Frontal cortex (tissue), 4 donors: ENCODE measurements at regions not wholly inside any gene's neighbourhood (a gene's known extent, or its start where the extent isn't known, plus 50 kb on each side); places are given as distances from the start of the nearest gene placed in this dataset. TPM values are rescaled to one million over a fixed set of nuclear protein-coding genes. Genes with fewer than 3 reads are reported as not detected.
"Not testable (repeated sequence)": the region's sequence is repeated elsewhere in the genome, so short reads cannot be mapped to it uniquely, and the experiment has no call there.

Experiments
- DNase-seq, 2 donors: peaks; one replicate each; pipeline ENCODE4 v3.0.0; 2012; ENCODE audit warnings: low spot score in 2 of 2
- FAIRE-seq: peaks from 2 replicates; lab custom pipeline; 2012; peaks lifted over from hg19 to GRCh38; lab: Jason Lieb, UNC
- small RNA-seq: library from RNA; depleted of rRNA; stranded (forward); fragments of <200 nt; gene quantifications from one replicate; pipeline ENCODE3, GENCODE V24; 2014
- donor health status: control.
- donor health status: control.
- donor health status: control.

DNA sequence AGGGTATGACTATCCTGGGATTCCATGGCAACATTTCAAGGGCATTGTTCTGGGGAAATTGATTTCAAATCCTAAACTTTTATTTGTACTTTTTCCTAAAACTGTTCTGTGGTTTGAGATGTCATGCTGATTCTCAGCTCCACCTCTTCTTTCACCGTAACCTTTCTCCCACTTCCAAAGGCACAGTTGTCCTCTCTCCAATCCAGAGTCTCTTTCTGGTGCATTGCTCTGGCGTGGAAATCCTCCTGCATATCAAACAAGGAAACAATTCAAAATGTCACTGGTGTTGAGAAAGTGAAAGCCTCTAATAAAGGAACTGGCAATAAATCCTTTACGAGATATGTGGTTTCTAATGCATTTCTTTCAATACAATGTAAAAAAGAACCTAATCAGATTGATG lies 155.1 kb upstream of the CDH2 start:
- no peak for DNase-seq
- no peak for FAIRE-seq

DNA sequence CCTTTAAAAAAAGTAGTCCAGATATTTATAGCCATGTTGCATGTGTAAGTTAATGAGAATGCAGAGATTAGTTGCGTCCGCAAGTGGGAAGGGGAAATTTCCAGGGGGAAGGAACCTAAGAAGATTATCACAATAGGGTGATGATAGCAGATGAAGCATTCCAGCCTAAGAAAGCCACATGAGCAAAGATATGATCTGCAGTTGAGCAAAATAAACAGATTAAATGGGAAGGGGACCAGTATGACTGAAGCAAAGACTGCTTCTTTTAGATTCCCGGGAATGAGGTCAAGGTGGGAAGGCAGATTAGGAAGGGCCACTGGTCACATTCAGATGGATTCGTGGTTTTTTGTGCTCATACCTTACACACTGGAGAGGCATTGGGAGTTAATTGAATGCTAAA lies 154.6 kb upstream of the CDH2 start:
- FAIRE-seq, result no peak
- DNase-seq, result no peak

DNA sequence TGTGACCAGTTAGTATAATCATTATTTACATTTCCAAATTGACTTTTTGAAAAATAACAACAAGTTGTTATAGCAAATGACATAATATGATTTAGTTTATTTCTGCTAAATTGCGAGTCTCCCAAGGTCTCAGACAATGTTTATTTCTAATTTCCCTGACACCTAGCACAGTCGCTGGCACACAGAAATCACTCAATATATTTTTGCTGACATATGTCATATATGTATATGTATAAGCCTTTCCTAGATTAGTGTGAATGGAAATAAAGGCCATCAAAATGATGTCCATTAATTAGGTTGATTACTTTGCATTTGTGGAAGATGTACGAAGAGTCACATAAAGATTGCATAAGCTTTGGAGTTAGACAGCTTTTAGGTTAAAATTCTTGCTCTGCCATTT lies 136.7 kb upstream of the CDH2 start:
- FAIRE-seq (no peak), DNase-seq (no peak)

DNA sequence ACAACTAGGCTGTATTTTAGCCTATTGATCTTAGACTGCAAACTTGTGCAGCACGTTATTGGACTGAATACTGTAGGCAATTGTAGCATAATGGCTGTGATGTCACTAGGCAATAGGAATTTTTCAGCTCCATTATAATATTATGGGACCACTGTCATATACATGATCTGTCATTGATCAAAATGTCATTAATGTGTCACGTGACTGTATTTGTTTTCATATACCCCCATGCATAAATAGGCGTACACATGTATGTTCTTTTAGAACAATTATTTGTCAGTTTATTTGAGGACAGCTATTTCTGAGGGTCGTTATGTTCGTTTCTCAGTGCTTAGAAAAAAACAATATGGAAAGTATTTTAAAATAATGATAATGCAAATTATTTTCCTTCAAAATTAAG lies 111.9 kb upstream of the CDH2 start:
- FAIRE-seq, result no peak

DNA sequence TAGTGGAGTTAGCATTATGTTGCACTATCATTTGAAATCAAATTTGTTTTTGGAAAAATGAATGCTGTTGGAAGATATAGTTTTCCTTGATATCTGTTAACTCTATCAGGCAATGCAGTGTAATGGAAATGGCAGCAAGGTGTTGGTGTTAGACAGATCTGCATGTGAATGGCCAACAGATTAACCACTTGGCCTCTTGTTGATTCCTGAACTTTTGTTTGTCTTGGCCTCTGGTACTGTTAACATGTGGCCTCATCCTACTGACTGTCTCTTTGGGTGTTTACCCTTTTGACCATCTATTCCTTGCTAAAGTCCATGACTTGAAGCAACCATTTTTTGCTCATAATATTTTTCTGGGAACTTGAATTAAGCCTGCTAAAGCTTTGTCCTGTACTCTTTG lies 110.2 kb upstream of the CDH2 start:
- no peak for DNase-seq
- FAIRE-seq, result no peak

More for the DNA sequence above, 111.9 kb upstream of the CDH2 start:
- no peak for DNase-seq

DNA sequence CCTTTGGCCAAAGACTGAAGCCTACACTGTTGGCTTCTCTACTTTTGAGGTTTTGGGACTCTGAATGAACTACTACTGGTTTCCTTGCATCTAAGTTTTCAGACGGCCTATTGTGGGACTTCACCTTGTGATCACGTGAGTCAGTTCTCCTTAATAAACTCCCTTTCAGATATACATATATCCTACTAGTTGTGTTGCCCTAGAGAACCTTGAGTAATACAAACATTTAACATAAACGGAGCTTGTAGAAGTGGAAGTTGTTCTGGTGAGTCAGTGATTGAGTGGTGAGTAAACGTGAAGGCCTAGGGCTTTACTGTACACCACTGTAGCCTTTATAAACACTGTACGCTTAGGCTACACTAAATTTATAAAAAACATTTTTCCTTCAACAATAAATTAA lies 107.2 kb upstream of the CDH2 start:
- no peak for FAIRE-seq
- DNase-seq, result no peak

DNA sequence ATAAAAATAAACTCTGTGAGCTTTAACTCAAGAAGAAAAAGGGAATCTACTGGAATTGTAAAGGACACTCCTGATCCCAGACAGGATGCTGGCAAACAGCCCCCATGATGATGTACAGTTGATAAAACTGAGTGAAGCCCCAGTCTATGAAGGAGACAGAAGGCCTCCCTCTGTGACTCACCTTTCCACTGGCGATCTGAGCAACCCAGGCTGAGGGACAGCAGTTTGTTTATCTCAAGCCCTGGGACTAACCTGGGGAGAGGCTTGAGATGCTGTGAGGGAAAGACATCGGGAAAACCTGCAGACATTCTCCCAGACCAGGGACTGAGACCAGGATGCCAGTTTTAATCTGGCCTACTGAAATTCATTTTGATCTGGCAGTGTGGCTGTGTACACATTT lies 104.5 kb upstream of the CDH2 start:
- FAIRE-seq (no peak), DNase-seq (no peak)

DNA sequence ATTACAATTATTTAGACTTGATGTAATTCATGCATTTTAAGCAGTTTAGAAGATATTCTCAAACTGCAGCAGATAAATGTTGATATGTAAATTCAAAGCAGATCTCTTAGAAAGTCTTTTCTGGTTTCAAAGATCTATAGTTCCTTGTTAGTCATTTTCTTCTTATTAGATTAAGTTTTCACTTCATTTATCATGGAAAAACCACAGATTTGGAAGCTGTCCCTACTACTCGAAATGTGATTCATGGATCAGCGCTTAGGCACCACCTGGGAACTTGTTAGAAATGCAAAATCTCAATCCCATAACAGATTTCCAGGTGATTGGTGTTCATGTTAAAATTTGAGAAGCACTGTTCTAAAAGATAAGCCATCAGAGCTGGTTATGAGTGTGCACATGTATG lies 92.8 kb upstream of the CDH2 start:
- FAIRE-seq, result no peak
- DNase-seq, result no peak

DNA sequence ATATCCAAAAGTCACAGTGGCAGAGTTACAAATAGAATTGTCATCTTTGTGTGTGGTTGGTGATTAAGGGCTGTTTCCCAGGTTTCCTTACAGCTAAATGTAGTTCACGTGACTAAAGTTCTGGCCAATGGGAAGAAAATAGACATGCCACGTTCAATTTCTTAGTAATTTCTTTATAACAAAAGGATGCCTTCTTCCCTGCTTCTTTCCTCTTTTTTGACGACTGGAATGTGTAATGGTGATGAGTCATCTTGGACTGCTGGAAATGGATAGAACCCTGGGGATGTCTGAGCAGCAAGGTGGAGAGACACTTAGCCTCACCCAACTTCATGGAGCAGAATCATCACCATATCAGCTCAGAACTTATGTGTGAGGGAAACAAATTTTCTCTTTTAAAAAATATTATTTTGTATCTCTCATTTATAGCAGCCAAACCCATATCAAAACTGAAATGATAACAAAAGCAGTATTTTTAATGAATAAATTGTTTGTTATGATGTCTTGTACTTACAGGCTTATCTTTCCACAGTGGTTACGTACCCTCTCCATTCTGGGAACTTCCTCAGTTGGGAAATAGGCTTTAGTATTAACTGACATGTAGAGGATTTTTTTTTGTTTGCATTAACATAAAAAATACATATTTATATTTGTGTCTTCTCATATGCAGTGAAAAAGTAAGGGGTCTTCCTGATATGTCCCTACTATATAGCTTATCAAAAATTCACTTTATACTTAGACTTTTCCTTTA lies 91.1 kb upstream of the CDH2 start:
- no peak for DNase-seq
- FAIRE-seq, result no peak

DNA sequence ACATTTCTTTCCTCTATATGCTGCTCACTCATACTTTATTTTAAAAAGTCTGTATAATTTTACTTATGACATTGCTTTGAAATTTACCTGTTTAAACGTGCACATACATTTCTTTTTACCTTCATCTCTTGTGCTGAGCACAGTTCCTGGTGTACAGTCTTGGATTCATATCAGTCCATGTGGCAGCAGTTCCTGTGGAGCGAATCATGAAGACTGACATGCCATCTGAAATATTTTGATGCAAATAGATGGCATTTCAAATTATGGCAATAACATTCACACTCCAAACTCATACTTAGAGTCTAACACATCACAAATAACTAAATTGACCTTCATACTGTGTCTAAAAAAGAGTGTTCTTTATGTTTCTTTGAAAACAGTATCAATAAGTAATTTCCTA lies 90.3 kb upstream of the CDH2 start:
- FAIRE-seq, result no peak
- no peak for DNase-seq

DNA sequence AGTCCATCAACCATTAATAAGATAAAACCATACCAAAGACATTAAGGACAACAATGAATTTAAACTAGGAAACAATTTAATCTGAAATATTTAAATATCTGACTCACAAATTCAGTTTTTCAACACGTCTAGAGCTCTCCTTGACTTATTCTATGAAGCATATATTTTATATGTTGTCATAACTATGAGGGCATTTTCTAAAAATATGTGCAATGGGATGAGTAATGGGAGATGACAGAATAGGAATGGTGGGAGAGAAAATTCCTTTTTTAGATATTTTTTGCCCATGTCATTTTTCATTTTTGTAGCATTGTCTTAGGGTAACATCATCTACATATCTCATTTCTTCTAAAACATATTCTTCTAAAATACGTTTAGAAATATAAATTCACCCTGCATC lies 79.2 kb upstream of the CDH2 start:
- FAIRE-seq (peak; percentile 3), DNase-seq (no peak)

DNA sequence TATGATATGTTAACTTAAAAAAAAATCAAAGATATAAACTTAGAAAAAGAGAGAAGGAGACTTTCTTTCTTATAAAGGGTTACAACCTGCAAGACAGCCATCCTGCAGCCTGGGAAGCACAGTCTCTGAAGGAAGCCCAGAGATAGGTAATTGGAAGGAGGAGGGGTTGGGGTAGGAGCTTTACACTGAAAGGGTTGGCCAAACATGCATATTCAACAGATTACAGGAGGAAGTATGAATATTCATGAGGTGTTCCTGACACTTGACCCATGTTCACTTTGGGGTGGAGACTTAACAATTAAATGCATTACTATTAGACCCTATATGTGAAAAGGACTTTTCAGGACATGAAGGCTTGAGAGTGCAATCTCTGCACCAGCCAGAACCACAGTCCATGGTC lies 71.7 kb upstream of the CDH2 start:
- DNase-seq (no peak), FAIRE-seq (no peak)

DNA sequence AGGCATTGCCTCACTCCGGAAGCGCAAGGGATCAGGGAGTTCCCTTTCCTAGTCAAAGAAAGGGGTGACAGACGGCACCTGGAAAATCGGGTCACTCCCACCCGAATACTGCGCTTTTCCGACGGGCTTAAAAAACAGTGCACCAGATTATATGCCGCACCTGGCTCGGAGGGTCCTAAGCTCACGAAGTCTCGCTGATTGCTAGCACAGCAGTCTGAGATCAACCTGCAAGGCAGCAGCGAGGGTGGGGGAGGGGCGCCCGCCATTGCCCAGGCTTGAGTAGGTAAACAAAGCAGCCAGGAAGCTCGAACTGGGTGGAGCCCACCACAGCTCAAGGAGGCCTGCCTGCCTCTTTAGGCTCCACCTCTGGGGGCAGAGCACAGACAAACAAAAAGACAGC lies 63.7 kb upstream of the CDH2 start:
- FAIRE-seq, DNase-seq: not testable (repeated sequence)

DNA sequence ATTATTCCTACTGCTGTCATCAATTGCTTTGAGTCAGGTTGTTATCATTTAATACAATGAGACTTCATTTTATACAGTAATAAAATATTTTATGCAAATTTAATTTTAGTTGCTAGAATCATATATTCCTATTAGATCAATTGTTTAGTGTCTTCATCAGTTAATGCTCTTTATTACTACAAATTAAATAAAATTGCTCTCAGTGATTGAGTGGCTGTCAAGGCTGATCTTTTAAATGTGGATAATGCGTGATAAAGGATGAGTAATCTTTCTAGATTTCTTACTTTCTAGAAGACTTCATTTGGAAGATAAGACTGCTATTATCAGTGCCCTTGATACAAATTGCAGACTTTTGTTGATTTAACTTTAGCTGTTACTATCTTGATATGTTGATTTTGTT lies 59.6 kb upstream of the CDH2 start:
- DNase-seq (no peak), FAIRE-seq (no peak)

Small RNA genes lying in the stretch of these regions (small RNA-seq; reads per million reads assigned to genes)
- gene AC023932.1 (not detected), gene AC105245.1 (not detected), gene RNU6-408P (not detected)
